H9 (cell line): ENCODE measurements at regions not wholly inside any gene's neighbourhood (a gene's known extent, or its start where the extent isn't known, plus 50 kb on each side); places are given as distances from the start of the nearest gene placed in this dataset.

Experiments
- DNase-seq: peaks from one replicate; pipeline ENCODE4 v3.0.0-alpha.2; 2017
- H2AFZ ChIP-seq: one replicate; pipeline ENCODE4 v1.6.1; 2013; ENCODE audit warnings: mild to moderate bottlenecking, low read length, control low read depth, moderate library complexity
- H2AK5ac ChIP-seq: 2 replicates; pipeline ENCODE4 v1.6.1; 2013; ENCODE audit warnings: low read length, control low read depth, mixed read lengths; ENCODE audit not compliant: insufficient read length
- H2BK120ac ChIP-seq: one replicate; pipeline ENCODE4 v1.6.1; 2013; ENCODE audit warnings: low read depth, mild to moderate bottlenecking, low read length, control low read depth, inconsistent platforms; ENCODE audit not compliant: poor library complexity, severe bottlenecking
- H2BK12ac ChIP-seq: 2 replicates; pipeline ENCODE4 v1.6.1; 2013; ENCODE audit warnings: low read length, control low read depth, mixed read lengths, low read depth; ENCODE audit not compliant: insufficient read length
- H2BK15ac ChIP-seq: 2 replicates; pipeline ENCODE4 v1.6.1; 2013; ENCODE audit warnings: low read depth, low read length, control low read depth
- H2BK20ac ChIP-seq: one replicate; pipeline ENCODE4 v1.6.1; 2013; ENCODE audit warnings: low read depth, mild to moderate bottlenecking, low read length, control low read depth, inconsistent platforms; ENCODE audit not compliant: poor library complexity, severe bottlenecking
- H2BK5ac ChIP-seq: 2 replicates; pipeline ENCODE4 v1.6.1; 2013; ENCODE audit warnings: low read length, control low read depth, mixed read lengths; ENCODE audit not compliant: insufficient read length
- H3K14ac ChIP-seq: 2 replicates; pipeline ENCODE4 v1.6.1; 2013; ENCODE audit warnings: low read length, control low read depth; ENCODE audit not compliant: insufficient read depth
- H3K18ac ChIP-seq: 2 replicates; pipeline ENCODE4 v1.6.1; 2013; ENCODE audit warnings: low read depth, mild to moderate bottlenecking, mixed read lengths, low read length, control low read depth; ENCODE audit not compliant: insufficient read length
- H3K23ac ChIP-seq: 2 replicates; pipeline ENCODE4 v1.6.1; 2013; ENCODE audit warnings: low read length, control low read depth, mixed read lengths, low read depth; ENCODE audit not compliant: insufficient read length
- H3K23me2 ChIP-seq: 2 replicates; pipeline ENCODE4 v1.6.1; 2013; ENCODE audit warnings: low read depth, mild to moderate bottlenecking, mixed read lengths, low read length, control low read depth; ENCODE audit not compliant: insufficient read length, poor library complexity, severe bottlenecking
- H3K27ac ChIP-seq: 2 replicates; pipeline ENCODE4 v1.5.1; 2013; ENCODE audit warnings: low read length, control low read depth, mixed read lengths, low read depth; ENCODE audit not compliant: insufficient read length
- H3K27me3 ChIP-seq: 2 replicates; pipeline ENCODE4 v1.6.1; 2013; ENCODE audit warnings: low read length, control low read depth, inconsistent platforms; ENCODE audit not compliant: insufficient read depth
- H3K4ac ChIP-seq: 2 replicates; pipeline ENCODE4 v1.6.1; 2013; ENCODE audit warnings: low read depth, mild to moderate bottlenecking, control low read depth, inconsistent platforms, low read length, moderate library complexity
- H3K4me1 ChIP-seq: 2 replicates; pipeline ENCODE4 v1.6.1; 2013; ENCODE audit warnings: low read length, control low read depth, inconsistent platforms; ENCODE audit not compliant: insufficient read depth
- H3K4me2 ChIP-seq: 2 replicates; pipeline ENCODE4 v1.6.1; 2013; ENCODE audit warnings: low read length, control low read depth, mixed read lengths; ENCODE audit not compliant: insufficient read length, insufficient read depth
- H3K56ac ChIP-seq: 2 replicates; pipeline ENCODE4 v1.6.1; 2013; ENCODE audit warnings: low read depth, mild to moderate bottlenecking, mixed read lengths, low read length, control low read depth; ENCODE audit not compliant: insufficient read length
- H3K79me1 ChIP-seq: 2 replicates; pipeline ENCODE4 v1.6.1; 2013; ENCODE audit warnings: low read depth, mild to moderate bottlenecking, moderate library complexity, low read length, control low read depth, inconsistent platforms; ENCODE audit not compliant: insufficient read depth, poor library complexity, severe bottlenecking
- H3K79me2 ChIP-seq: 2 replicates; pipeline ENCODE4 v1.6.1; 2013; ENCODE audit warnings: low read length, control low read depth, inconsistent platforms; ENCODE audit not compliant: insufficient read depth
- H3K9ac ChIP-seq: 2 replicates; pipeline ENCODE4 v1.6.1; 2013; ENCODE audit warnings: low read length, control low read depth, mixed read lengths; ENCODE audit not compliant: insufficient read length; ENCODE audit errors: extremely low read depth
- H3K9me3 ChIP-seq: one replicate; pipeline ENCODE4 v1.6.1; 2013; ENCODE audit warnings: low read depth, low read length, inconsistent platforms; ENCODE audit not compliant: control insufficient read depth
- H3T11ph ChIP-seq: one replicate; pipeline ENCODE4 v1.6.1; 2013; ENCODE audit warnings: mild to moderate bottlenecking, low read length, control low read depth, inconsistent platforms
- H4K20me1 ChIP-seq: one replicate; pipeline ENCODE4 v1.6.1; 2013; ENCODE audit not compliant: control insufficient read depth, insufficient read length, insufficient read depth
- H4K5ac ChIP-seq: 2 replicates; pipeline ENCODE4 v1.6.1; 2013; ENCODE audit warnings: low read depth, mild to moderate bottlenecking, mixed read lengths, low read length, control low read depth; ENCODE audit not compliant: insufficient read length
- H4K8ac ChIP-seq: replicated peaks from 2 replicates; pipeline ENCODE4 v1.6.1; 2013; ENCODE audit warnings: low read length, control low read depth, mixed read lengths, low read depth; ENCODE audit not compliant: insufficient read length
- H4K91ac ChIP-seq: 2 replicates; pipeline ENCODE4 v1.6.1; 2013; ENCODE audit warnings: low read depth, mild to moderate bottlenecking, moderate library complexity, mixed read lengths, low read length, control low read depth; ENCODE audit not compliant: insufficient read length
- H3K27ac Mint-ChIP-seq, 3 experiments: 2 replicates in 2 of 3; 3 replicates in 1 of 3; pipeline ENCODE4 v1.8.0; 2020 to 2021; ENCODE audit warnings: mixed read lengths in 3 of 3, mild to moderate bottlenecking in 1 of 3, moderate library complexity in 1 of 3
- H3K27me3 Mint-ChIP-seq: 2 replicates; pipeline ENCODE4 v1.8.0; 2021; ENCODE audit warnings: low read depth, mild to moderate bottlenecking, moderate library complexity, mixed read lengths
- H3K36me3 Mint-ChIP-seq, 3 experiments: 2 replicates in 2 of 3; 3 replicates in 1 of 3; pipeline ENCODE4 v1.8.0; 2020 to 2021; ENCODE audit warnings: low read depth in 3 of 3, mixed read lengths in 3 of 3; ENCODE audit not compliant: insufficient read depth in 1 of 3
- H3K4me1 Mint-ChIP-seq, 2 experiments: 2 replicates each; pipeline ENCODE4 v1.8.0; 2020; ENCODE audit warnings: mixed read lengths in 2 of 2
- H3K4me3 Mint-ChIP-seq, 2 experiments: 2 replicates in 1 of 2; 3 replicates in 1 of 2; pipeline ENCODE4 v1.8.0; 2020 to 2021; ENCODE audit warnings: mild to moderate bottlenecking in 2 of 2, mixed read lengths in 2 of 2, moderate library complexity in 1 of 2
- H3K9me3 Mint-ChIP-seq, 2 experiments: 2 replicates in 1 of 2; 3 replicates in 1 of 2; pipeline ENCODE4 v1.8.0; 2020; ENCODE audit warnings: mild to moderate bottlenecking in 2 of 2, mixed read lengths in 2 of 2, moderate library complexity in 1 of 2
- WGBS: extraction: QIAGEN DNeasy Blood & Tissue Kit; methylation state at CpG from one replicate; pipeline ENCODE4 v1.1.7; 2013; ENCODE audit warnings: missing lambda C conversion rate, low lambda C conversion rate, mixed read lengths; ENCODE audit not compliant: insufficient read length; ENCODE audit errors: extremely low coverage; 5-methylcytosine and 5-hydroxymethylcytosine counted together
- TF ChIP-seq, protein P1 (sequence below): fragments of 200-600 bp; sonication (generic); conservative IDR thresholded peaks from 3 replicates; pipeline ENCODE4 v1.8.0; 2021; ENCODE audit warnings: antibody characterized with exemption, mild to moderate bottlenecking

DNA sequence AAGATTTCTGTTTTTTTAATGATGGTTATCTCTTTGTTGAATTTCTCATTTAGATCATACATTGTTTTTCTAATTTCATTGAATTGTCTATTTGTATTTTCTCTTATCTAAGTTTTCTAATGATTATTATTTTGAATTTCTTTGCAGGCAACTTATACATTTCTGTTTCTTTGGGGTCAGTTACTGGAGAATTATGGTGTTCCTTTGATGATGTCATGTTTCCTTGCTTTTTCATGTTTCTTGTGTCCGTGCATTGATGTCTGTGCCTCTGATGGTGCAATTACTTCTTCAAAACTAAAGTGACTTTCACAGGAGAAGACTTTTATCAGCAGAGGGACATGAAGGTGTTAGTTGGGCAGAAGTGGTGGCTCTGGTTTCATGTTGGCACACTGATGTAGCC lies 270.7 kb upstream of the MOCS1 start:
- H3K9ac ChIP-seq: no peak overlapping the region
- no peak overlapping the region for H3T11ph ChIP-seq
- no peak overlapping the region for H3K56ac ChIP-seq
- no peak overlapping the region for H2AK5ac ChIP-seq
- no peaks in the 10 kb centered on the region for H4K20me1 ChIP-seq
- no peak overlapping the region for H3K18ac ChIP-seq
- DNase-seq: no peak
- H2BK15ac ChIP-seq: no peak overlapping the region
- no peak overlapping the region for H2BK120ac ChIP-seq
- Mint-ChIP-seq H3K4me3 (no peak overlapping the region), H3K9me3 (peaks cover 28 to 36% of the 10 kb centered on the region in 2 experiments), H3K27me3 (peaks cover 4% of the 10 kb centered on the region; the same call in 1 of the 2 replicates), H3K27ac (no peak overlapping the region), H3K4me1 (peaks cover 0 to 7% of the 10 kb centered on the region in 2 experiments; a peak in 1 of 4 replicates), H3K36me3 (peaks cover 0 to 19% (median 8%) of the 10 kb centered on the region in 3 experiments)
- TF ChIP-seq, protein P1, sequence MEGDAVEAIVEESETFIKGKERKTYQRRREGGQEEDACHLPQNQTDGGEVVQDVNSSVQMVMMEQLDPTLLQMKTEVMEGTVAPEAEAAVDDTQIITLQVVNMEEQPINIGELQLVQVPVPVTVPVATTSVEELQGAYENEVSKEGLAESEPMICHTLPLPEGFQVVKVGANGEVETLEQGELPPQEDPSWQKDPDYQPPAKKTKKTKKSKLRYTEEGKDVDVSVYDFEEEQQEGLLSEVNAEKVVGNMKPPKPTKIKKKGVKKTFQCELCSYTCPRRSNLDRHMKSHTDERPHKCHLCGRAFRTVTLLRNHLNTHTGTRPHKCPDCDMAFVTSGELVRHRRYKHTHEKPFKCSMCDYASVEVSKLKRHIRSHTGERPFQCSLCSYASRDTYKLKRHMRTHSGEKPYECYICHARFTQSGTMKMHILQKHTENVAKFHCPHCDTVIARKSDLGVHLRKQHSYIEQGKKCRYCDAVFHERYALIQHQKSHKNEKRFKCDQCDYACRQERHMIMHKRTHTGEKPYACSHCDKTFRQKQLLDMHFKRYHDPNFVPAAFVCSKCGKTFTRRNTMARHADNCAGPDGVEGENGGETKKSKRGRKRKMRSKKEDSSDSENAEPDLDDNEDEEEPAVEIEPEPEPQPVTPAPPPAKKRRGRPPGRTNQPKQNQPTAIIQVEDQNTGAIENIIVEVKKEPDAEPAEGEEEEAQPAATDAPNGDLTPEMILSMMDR: no peak
- no peaks in the 10 kb centered on the region for H3K4me1 ChIP-seq
- H3K9me3 ChIP-seq: no peaks in the 10 kb centered on the region
- no peak overlapping the region for H4K8ac ChIP-seq
- no peak overlapping the region for H3K23ac ChIP-seq
- no peak overlapping the region for H3K4ac ChIP-seq
- no peaks in the 10 kb centered on the region for H3K79me1 ChIP-seq
- no peak overlapping the region for H2AFZ ChIP-seq
- no peaks in the 10 kb centered on the region for H3K79me2 ChIP-seq
- H3K14ac ChIP-seq: no peak overlapping the region
- H3K27ac ChIP-seq: no peak overlapping the region
- no peak overlapping the region for H3K4me2 ChIP-seq
- no peak overlapping the region for H4K91ac ChIP-seq
- H3K27me3 ChIP-seq: no peaks in the 10 kb centered on the region
- H2BK20ac ChIP-seq: no peak overlapping the region
- H3K23me2 ChIP-seq: no peaks in the 10 kb centered on the region
- H4K5ac ChIP-seq: no peak overlapping the region
- no CpG with 5 or more reads among the region's 1 CpG for WGBS
- no peak overlapping the region for H2BK12ac ChIP-seq
- no peak overlapping the region for H2BK5ac ChIP-seq
